ENCODE measurements at regions not wholly inside any gene's neighbourhood (a gene's known extent, or its start where the extent isn't known, plus 50 kb on each side); places are given as distances from the start of the nearest gene placed in this dataset.
"Not testable (repeated sequence)": the region's sequence is repeated elsewhere in the genome, so short reads cannot be mapped to it uniquely, and the experiment has no call there.

- Mint-ChIP-seq H3K4me1 (no peaks in the 10 kb centered on the region), H3K36me3 (ENCODE audit: low read depth) (no peaks in the 10 kb centered on the region), H3K27me3 (no peaks in the 10 kb centered on the region), H3K4me3 (no peak overlapping the region), H3K9me3 (ENCODE audit: low read depth) (peaks cover 5% of the 10 kb centered on the region), H3K27ac (no peak overlapping the region)
- ATAC-seq (no peak), DNase-seq (no peak)
- intact Hi-C loops (cut with DNase I, micrococcal nuclease): no loop called here
- CTCF ChIA-PET: interaction anchor here (0.6 kb wide), 1 partner anchor 1193 kb away, joined by 3 read pairs; no protein-coding TSS in a partner anchor
- POLR2A ChIA-PET: no interaction called here
Measured at GRCh38 chr19:28363254-28363653, 849.7 kb downstream of the UQCRFS1 start.

GRCh38 chr19:28359431-28360414 is 853.2 kb downstream of the UQCRFS1 start:
- ATAC-seq (no peak), DNase-seq (no peak)
- intact Hi-C loops (cut with DNase I, micrococcal nuclease): no loop called here
- POLR2A ChIA-PET: no interaction called here
- H3K27me3 Mint-ChIP-seq: no peaks in the 10 kb centered on the region
- no peak overlapping the region for H3K27ac Mint-ChIP-seq
- H3K9me3 Mint-ChIP-seq (ENCODE audit: low read depth): peaks cover 3% of the 10 kb centered on the region
- CTCF ChIA-PET: no interaction called here
- H3K4me3 Mint-ChIP-seq: no peak overlapping the region
- no peaks in the 10 kb centered on the region for H3K4me1 Mint-ChIP-seq
- no peaks in the 10 kb centered on the region for H3K36me3 Mint-ChIP-seq (ENCODE audit: low read depth)

- Mint-ChIP-seq H3K36me3 (ENCODE audit: low read depth) (no peaks in the 10 kb centered on the region), H3K4me3 (no peak overlapping the region), H3K27ac (no peak overlapping the region), H3K4me1 (no peaks in the 10 kb centered on the region), H3K9me3 (ENCODE audit: low read depth) (peaks cover 3% of the 10 kb centered on the region), H3K27me3 (no peaks in the 10 kb centered on the region)
- no peak for ATAC-seq
- POLR2A ChIA-PET: no interaction called here
- DNase-seq: no peak
- CTCF ChIA-PET: no interaction called here
- intact Hi-C loops (cut with DNase I, micrococcal nuclease): no loop called here
Measured at GRCh38 chr19:28358633-28359032, 854.3 kb downstream of the UQCRFS1 start.

- no peak for ATAC-seq
- Mint-ChIP-seq H3K27me3 (no peaks in the 10 kb centered on the region), H3K4me1 (no peaks in the 10 kb centered on the region), H3K36me3 (ENCODE audit: low read depth) (no peaks in the 10 kb centered on the region), H3K27ac (no peak overlapping the region), H3K4me3 (no peak overlapping the region), H3K9me3 (ENCODE audit: low read depth) (peaks cover 5% of the 10 kb centered on the region)
- no peak for DNase-seq
- intact Hi-C loops (cut with DNase I, micrococcal nuclease): no loop called here
- POLR2A ChIA-PET: no interaction called here
- CTCF ChIA-PET: interaction anchor here (0.7 kb wide), 1 partner anchor 967 kb away, joined by 3 read pairs; no protein-coding TSS in a partner anchor
Measured at GRCh38 chr19:28351761-28352160, 861.2 kb downstream of the UQCRFS1 start.

GRCh38 chr19:28351321-28351720 is 861.6 kb downstream of the UQCRFS1 start:
- H3K36me3 Mint-ChIP-seq (ENCODE audit: low read depth); H3K27me3 Mint-ChIP-seq; H3K9me3 Mint-ChIP-seq (ENCODE audit: low read depth); H3K4me1 Mint-ChIP-seq; intact Hi-C loops (cut with DNase I, micrococcal nuclease); H3K27ac Mint-ChIP-seq; POLR2A ChIA-PET; ATAC-seq; DNase-seq; H3K4me3 Mint-ChIP-seq: not testable (repeated sequence)
- CTCF ChIA-PET: interaction anchor here (0.7 kb wide), 1 partner anchor 967 kb away, joined by 3 read pairs; no protein-coding TSS in a partner anchor

GRCh38 chr19:28350673-28351072 is 862.3 kb downstream of the UQCRFS1 start:
- ATAC-seq: no peak
- Mint-ChIP-seq H3K36me3 (ENCODE audit: low read depth) (no peaks in the 10 kb centered on the region), H3K27me3 (no peaks in the 10 kb centered on the region), H3K27ac (no peak overlapping the region), H3K4me1 (no peaks in the 10 kb centered on the region), H3K9me3 (ENCODE audit: low read depth) (peaks cover 5% of the 10 kb centered on the region), H3K4me3 (no peak overlapping the region)
- CTCF ChIA-PET: no interaction called here
- POLR2A ChIA-PET: no interaction called here
- intact Hi-C loops (cut with DNase I, micrococcal nuclease): no loop called here
- DNase-seq: no peak

GRCh38 chr19:28350037-28350436 is 862.9 kb downstream of the UQCRFS1 start:
- CTCF ChIA-PET: no interaction called here
- POLR2A ChIA-PET: no interaction called here
- no peak for ATAC-seq
- Mint-ChIP-seq H3K4me1 (no peaks in the 10 kb centered on the region), H3K36me3 (ENCODE audit: low read depth) (no peaks in the 10 kb centered on the region), H3K27me3 (no peaks in the 10 kb centered on the region), H3K27ac (no peak overlapping the region), H3K4me3 (no peak overlapping the region), H3K9me3 (ENCODE audit: low read depth) (peaks cover 5% of the 10 kb centered on the region)
- no peak for DNase-seq
- intact Hi-C loops (cut with DNase I, micrococcal nuclease): no loop called here

GRCh38 chr19:28349604-28350003 is 863.3 kb downstream of the UQCRFS1 start:
- H3K4me1 Mint-ChIP-seq: no peaks in the 10 kb centered on the region
- no peaks in the 10 kb centered on the region for H3K36me3 Mint-ChIP-seq (ENCODE audit: low read depth)
- no peak overlapping the region for H3K27ac Mint-ChIP-seq
- peaks cover 5% of the 10 kb centered on the region for H3K9me3 Mint-ChIP-seq (ENCODE audit: low read depth)
- ChIA-PET CTCF (no interaction called here), POLR2A (no interaction called here)
- H3K27me3 Mint-ChIP-seq: no peaks in the 10 kb centered on the region
- intact Hi-C loops (cut with DNase I, micrococcal nuclease): no loop called here
- no peak overlapping the region for H3K4me3 Mint-ChIP-seq
- no peak for DNase-seq
- no peak for ATAC-seq

- peaks cover under 1% of the 10 kb centered on the region for H3K9me3 Mint-ChIP-seq (ENCODE audit: low read depth)
- H3K27ac Mint-ChIP-seq: no peak overlapping the region
- no peak overlapping the region for H3K4me3 Mint-ChIP-seq
- intact Hi-C loops (cut with DNase I, micrococcal nuclease): no loop called here
- ChIA-PET CTCF (interaction anchor here (1.3 kb wide), 1 partner anchor 20 kb away, joined by 3 read pairs; no protein-coding TSS in a partner anchor), POLR2A (no interaction called here)
- H3K27me3 Mint-ChIP-seq: no peaks in the 10 kb centered on the region
- DNase-seq: no peak
- H3K36me3 Mint-ChIP-seq (ENCODE audit: low read depth): no peaks in the 10 kb centered on the region
- ATAC-seq: no peak
- no peaks in the 10 kb centered on the region for H3K4me1 Mint-ChIP-seq
Measured at GRCh38 chr19:28345811-28346210, 867.1 kb downstream of the UQCRFS1 start.

- CTCF ChIA-PET: no interaction called here
- Mint-ChIP-seq H3K27ac (no peak overlapping the region), H3K27me3 (no peaks in the 10 kb centered on the region), H3K4me1 (no peaks in the 10 kb centered on the region), H3K4me3 (no peak overlapping the region), H3K36me3 (ENCODE audit: low read depth) (no peaks in the 10 kb centered on the region), H3K9me3 (ENCODE audit: low read depth) (no peaks in the 10 kb centered on the region)
- intact Hi-C loops (cut with DNase I, micrococcal nuclease): no loop called here
- ATAC-seq: no peak
- no peak for DNase-seq
- POLR2A ChIA-PET: no interaction called here
Measured at GRCh38 chr19:28341810-28342350, 871.1 kb downstream of the UQCRFS1 start.

GRCh38 chr19:28334419-28334818 is 878.5 kb downstream of the UQCRFS1 start:
- Mint-ChIP-seq H3K4me1 (no peaks in the 10 kb centered on the region), H3K36me3 (ENCODE audit: low read depth) (no peaks in the 10 kb centered on the region), H3K9me3 (ENCODE audit: low read depth) (peaks cover 5% of the 10 kb centered on the region), H3K27ac (no peak overlapping the region), H3K27me3 (no peaks in the 10 kb centered on the region), H3K4me3 (no peak overlapping the region)
- ATAC-seq (no peak), DNase-seq (no peak)
- ChIA-PET POLR2A (no interaction called here), CTCF (interaction anchor here (0.7 kb wide), 1 partner anchor 24 kb away, joined by 3 read pairs; no protein-coding TSS in a partner anchor)
- intact Hi-C loops (cut with DNase I, micrococcal nuclease): no loop called here

- Mint-ChIP-seq H3K36me3 (ENCODE audit: low read depth) (no peaks in the 10 kb centered on the region), H3K9me3 (ENCODE audit: low read depth) (peaks cover 7% of the 10 kb centered on the region), H3K27me3 (no peaks in the 10 kb centered on the region), H3K4me1 (no peaks in the 10 kb centered on the region), H3K27ac (no peak overlapping the region), H3K4me3 (no peak overlapping the region)
- POLR2A ChIA-PET: no interaction called here
- intact Hi-C loops (cut with DNase I, micrococcal nuclease): no loop called here
- ATAC-seq (no peak), DNase-seq (no peak)
- CTCF ChIA-PET: interaction anchor here (0.7 kb wide), 1 partner anchor 24 kb away, joined by 3 read pairs; no protein-coding TSS in a partner anchor
Measured at GRCh38 chr19:28333909-28334308, 879.0 kb downstream of the UQCRFS1 start.
